ENCODE measurements at regions not wholly inside any gene's neighbourhood (a gene's known extent, or its start where the extent isn't known, plus 50 kb on each side); places are given as distances from the start of the nearest gene placed in this dataset.

DNA sequence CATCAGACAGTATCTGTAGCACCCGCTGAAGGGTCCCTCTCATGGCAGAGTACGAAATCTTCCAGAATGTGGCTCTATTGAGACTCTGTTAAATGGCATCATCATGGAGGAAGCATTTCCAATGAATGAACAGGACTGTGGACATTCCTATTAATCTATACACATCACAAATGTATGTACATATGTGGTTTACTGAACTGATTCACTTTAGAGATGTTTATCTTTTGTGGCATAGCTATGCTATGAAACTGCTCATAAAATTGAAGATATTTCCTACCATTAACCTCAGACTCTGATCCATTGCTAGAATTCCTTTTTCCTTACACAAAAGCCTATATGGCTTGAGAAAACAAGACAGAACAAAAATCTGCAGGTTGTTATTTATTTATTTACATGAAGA, 259.6 kb upstream of the RRP15 start:
- no peak for DNase-seq

DNA sequence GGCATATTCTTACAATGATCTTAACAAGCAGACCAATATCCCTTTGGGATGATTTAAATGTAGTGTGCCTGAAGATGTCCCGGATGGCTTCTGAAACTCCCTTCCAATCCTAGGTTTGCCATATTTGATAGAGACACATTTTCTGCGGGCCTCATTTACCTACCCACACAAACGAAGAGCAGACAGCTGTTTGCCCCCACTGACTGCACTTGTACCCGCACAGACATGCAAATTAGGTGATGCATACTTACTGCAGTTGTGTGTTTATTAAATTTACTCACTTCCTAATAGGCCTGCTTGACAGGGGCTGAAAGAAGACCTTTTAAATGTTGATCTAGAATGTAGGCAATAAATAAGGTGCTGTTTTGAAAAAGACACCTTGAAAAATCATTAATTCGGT, 257.9 kb upstream of the RRP15 start:
- DNase-seq, result no peak

DNA sequence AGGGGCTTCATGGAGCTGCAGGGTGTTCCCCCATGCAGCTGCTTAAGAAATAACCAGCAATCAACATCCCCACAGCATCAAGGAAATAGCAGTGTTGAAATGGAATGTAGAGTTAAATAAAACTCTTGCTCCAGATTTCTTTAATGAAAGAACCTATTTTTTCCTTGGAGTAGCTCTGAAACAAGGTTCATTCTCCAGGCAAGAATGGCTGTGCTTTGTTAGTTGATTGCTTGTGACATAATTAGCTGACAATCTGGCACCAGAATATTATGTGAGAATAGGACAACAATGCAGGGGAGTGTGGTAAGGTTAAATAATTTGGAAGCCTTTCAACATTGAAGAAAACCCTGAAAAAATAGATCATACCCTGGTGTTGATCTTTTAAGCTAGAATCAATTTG, 254.2 kb upstream of the RRP15 start:
- no peak for DNase-seq

DNA sequence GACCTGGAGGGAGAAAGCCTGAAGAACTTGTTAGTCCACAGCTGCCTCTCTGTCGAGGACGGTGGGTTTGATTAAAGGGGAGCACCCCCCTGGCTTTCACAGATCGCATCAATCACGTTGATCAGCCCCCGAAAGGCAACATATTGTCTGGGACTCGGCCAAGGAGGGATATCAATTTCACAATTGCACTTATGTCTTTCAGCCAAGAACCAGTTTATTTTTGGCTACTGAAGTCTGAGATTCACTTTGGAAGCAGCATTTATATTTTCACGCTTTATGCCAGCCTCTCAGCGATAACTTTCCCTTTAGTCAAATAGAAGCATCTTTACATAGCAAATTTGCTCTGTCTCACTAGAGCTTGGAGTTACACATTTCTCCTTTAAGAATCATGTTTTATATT, 253.2 kb upstream of the RRP15 start:
- DNase-seq, result no peak

DNA sequence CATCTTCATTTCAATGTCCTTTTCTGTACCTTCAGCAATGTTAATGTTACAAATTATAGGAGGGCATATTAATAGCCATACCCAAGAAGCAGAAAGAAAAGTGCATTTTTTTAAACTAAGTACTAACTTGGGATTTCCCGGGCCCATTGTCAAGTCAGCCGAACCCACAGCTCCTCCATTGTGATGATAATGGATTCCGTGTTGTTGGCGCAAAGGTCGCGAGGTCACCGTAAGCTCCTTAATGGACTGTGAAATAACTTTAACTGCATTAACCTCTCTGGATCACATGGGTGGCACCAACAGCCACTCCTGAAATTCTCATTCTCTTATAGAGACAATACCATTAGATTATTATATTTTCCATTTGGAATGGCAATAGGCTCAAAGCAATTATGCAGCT, 250.6 kb upstream of the RRP15 start:
- DNase-seq, result no peak

DNA sequence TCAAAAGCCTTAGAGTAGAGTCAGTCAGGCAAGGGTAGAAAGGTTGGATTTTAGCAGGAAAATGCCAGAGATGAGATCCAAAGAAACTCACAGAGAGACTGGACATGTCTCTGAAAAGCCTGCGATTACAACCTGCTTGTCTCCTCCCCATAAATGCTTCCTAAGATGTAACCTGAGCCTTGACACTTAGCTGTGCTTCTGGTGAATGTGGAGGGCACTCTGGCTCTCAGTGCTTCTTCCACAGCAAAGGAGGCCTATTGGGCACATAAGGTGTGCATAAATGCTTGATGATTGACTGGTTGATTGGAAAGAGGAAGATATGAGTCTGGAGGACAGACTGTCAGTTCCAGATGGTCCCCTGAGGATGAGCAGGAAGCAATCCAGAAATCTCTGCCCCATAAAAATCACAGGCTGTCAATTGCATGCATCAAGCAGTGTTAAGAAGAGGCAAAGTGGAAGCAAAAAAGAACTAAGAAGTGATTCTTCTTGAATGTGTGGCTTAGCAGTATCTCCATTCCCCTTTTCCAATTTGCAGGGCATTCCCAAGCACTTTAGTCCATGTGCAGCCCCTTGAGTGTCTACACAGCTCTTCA, 236.2 kb upstream of the RRP15 start:
- no peak for DNase-seq

DNA sequence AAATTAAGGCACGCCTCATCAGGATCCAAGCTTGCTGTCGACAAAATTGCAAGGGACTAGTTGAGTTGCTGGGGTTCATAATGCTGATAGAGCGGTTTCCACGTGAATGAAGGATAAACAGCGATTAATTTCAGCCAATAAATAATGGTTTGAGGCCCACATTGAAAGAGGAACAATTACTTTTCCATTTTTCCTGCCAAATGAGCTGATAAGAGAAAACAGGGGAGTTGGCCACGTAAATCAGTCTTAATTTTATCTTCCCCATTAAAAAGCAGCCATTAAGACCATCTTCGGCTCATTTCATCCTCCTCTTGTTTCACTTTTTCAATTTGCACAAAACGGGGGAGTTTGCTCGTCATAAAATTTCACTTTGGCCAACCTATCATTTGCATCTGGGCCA, 235.5 kb upstream of the RRP15 start:
- no peak for DNase-seq

DNA sequence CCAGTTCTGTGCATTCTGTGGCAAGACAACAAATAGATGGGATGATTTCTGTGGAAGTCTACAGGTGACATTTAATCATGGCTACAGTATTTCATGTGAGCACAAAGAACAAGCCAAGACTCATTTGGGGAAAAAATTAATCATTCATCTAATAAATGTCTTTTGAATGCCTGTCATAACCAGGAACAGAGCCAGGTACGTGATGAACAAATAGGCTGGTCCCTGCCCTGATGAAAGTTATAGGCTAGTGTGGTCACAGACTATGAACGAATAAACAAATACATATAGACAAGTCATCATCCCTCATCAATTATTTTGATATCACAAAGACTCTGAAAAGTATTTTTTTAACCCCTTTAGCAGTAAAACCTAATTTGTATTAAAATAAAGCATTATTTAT, 226.4 kb upstream of the RRP15 start:
- DNase-seq, result no peak

DNA sequence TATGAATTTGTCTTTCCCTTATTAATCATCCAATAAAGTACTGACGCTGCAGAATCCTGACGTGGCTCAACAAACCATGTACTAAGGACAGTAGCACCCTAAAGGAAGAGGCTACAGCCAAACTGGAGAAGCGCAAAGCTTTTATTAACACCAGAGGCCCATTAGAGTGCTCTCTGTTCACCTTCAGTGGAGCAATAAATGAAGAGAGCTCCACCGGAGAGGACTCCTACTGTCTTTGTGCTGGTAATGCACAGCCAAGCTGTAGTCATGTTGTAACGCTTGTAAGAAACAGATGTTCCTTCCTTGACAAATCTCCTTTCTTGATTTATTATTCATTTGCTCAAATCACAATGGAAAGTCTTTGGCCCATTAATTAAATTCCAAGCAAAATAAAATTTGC, 220.7 kb upstream of the RRP15 start:
- DNase-seq, result no peak

DNA sequence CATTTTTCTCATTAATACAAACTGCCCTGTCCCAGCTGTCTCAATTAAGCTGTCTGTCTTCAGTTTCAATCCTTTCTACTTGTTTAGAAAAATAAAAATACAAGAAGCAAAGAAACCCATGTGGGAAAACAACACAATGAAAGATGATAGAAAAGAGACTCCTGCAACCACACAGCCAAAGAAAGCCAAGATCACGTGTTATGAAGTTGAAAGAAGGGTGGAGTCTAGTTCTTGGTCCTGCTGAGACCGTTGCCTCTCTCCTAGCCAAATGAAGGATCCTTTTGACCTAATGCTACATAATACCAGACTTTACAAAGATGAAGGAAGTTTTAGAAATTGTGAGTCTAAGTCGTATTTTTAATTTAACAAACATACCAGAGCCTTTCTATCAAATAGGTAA, 218.8 kb upstream of the RRP15 start:
- no peak for DNase-seq

DNA sequence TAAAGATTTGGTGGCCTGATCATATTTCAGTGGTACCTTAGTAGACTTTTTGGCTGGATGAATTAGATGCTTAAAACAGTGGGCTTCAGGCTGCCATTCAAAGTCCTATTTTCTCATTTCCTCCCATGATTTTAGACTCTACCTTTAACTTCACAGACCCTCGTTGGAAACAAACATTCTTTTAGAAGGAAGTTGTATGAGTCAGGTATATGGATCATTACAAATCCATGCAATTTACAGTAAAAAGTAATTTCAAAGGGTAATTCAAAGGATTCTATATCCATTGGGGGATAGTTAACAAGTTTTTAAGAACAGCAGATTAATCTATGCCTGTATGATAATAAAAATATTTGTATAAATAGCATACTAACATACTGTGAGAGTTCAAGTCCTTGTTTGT, 216.9 kb upstream of the RRP15 start:
- DNase-seq, result no peak

DNA sequence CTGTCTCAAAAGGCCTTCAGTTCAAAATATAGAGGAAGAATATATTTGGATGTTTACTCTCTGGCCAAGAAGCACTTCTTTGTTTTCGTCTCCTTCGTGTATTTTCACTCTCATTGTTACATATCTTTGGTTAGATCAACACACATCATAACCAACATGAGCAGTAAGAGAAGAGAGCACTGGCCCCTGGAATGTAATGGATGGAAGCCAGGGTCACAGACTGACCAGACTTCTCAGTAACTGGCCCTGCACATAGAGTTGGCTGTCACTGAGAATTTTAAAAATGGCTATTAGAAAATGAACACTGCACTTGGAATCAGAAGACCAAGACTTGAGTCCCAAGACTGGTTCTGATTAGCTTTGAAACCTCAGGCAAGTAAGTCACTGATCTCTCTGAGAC, 215.9 kb upstream of the RRP15 start:
- DNase-seq, result no peak

DNA sequence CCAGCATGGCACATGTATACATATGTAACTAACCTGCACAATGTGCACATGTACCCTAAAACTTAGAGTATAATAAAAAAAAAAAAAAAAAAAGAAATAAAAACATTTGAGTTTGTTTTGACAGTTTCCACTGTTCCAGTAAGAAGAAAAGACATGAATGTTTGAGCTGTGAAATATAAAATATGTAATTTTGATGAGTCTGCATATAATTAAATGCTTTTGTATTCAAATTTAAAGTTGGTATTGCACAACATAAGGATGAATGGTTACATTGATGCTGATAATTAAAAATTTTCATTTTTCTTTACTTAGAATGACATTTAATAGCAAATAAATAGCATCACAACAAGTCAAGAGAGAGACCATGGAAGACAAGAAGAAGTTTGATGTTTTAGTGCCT, 212.0 kb upstream of the RRP15 start:
- no peak for DNase-seq

DNA sequence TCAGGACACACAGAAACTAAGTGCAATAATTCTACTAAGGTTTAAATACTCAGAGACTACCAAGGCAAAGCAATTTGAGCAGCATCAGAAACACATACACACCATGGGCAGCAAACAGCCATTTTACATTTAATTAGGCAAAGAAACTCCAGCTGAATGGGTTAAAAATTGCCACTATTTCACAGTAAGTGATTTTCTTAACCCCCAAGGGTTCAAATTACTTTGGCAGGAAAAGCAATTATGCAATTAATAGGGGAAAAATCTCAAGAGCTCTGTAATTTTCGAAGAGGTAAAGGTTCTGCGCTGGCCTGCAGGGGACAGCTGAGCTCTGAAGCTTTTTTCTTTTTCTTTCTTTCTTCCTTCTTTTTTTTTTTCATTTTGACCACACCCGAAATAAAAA, 206.2 kb upstream of the RRP15 start:
- DNase-seq, result no peak

DNA sequence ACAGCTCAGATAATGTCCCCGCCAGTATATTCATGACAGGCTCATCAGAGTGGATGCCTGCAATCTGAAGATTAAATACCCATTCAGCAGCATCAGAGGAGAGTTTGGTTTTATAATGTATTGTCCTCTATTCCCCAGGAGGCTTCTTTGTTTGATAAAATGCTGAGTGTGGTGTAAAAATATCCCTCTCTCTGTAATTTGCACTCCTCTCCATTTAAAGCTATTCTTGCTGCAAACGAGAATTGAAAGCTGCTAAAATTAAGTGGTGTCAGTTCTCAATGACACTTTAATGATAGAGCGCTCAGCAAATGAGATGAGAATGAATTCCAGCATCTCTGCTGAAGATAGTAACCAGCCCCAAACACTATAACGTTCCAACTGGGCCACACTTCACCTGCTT, 205.7 kb upstream of the RRP15 start:
- DNase-seq, result no peak

DNA sequence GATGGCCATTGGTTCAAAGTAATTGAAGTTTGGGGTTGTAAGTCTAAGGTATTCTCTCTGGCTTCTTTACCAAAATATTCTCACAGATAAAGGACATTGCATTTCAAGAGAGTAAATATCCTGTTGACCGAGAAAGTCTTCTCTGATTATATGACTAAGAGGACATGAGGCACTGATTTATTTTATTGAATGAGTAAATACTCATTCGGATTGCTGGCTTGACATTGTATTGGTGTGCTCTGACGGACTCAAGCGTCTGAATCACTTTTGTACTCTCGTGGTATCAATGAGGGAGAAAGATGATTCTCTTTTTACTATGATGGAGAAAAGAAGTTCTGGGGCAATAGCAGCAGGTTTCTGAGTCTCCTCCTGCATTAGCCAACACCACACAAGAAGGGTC, 205.3 kb upstream of the RRP15 start:
- no peak for DNase-seq

DNA sequence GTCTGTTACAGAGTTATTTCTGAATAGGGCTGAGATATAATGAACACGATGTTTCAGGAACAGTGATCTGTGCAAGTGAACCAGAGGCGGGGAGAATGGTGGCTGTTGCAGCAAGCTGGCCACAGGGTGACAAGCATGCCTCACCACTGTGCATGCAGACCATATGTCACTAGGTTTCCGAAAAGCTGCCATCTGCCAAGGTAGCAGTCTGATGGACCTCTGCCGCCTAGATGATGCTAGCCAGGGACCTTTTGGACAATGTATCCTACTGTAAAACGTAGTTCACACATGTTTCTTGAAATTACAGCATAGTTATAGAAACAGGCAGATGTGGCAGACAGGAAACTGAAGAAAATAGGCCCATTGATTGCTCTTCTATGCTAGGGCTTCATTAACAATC, 204.2 kb upstream of the RRP15 start:
- no peak for DNase-seq

DNA sequence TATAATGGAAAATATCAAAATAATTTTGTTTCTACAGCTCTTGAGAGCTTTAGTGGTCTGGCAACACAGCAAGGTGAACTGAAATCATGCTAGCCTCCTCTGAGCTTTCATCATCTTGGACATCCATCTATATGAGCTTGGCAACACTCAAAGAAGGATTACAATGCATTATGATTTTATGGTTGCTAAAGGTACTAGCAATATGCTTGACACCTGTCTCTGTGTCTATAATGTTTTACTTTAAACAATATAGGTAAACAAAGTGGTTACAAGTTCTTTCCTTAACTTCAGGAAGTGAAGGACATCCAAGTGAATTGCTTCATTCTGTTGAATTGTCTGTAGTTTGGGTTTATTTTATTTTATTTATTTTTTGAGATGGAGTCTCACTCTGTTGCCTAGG, 203.7 kb upstream of the RRP15 start:
- DNase-seq, result no peak

DNA sequence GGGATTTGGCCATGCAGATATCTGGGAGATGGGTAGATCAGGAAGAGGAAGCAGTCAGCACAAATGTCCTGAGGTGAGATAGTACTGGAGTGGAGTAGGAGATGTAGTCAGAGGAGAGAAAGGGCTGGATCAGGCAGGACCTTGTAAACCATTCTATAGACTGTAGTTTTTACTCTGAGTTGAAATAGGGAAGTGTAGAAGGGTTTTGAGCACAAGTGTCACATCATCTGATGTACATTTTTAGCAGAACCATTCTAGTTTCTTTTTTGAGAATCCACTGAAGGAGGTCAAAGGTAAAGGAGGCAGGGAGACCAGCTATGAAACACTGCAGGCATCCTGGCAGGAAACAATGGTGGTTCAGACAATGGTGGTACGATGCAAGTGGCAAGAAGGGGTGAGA, 194.6 kb upstream of the RRP15 start:
- no peak for DNase-seq

DNA sequence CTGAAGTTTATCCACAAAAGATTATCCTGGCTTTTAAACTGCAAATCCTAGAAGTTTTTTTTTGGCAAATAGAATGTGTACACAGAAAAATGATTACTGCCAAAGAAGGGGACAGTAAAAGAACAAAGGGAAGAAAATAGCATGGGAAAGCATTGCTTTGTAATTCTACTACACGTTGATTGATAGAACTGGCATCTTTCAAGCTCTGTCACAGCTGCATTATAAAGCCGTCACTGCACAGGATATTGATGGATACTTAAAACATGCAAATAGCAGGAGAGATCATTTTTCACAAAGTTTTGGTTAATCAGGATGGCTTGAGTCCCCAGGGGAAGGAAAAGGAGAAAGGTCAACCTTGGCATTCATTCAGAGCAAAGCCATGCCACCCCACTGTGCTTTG, 183.7 kb upstream of the RRP15 start:
- no peak for DNase-seq

DNA sequence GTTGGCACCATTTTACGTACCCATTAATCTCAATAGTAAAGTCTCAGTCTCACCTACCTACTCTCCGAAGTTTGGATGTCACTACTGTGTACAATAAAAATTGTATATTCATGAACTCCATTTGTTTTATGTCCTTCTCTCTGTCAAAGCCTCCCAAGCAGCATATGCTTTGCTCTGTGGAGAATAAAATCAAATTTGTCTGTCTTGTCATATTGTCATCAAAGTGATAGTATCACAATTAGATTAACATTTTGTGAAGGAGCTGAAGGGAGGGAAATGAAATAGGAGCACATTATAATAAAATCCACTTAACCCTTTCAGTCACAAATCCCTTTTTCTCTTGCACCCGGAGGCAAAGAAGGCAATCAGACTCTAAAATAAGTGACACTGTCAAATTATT, 177.1 kb upstream of the RRP15 start:
- no peak for DNase-seq

DNA sequence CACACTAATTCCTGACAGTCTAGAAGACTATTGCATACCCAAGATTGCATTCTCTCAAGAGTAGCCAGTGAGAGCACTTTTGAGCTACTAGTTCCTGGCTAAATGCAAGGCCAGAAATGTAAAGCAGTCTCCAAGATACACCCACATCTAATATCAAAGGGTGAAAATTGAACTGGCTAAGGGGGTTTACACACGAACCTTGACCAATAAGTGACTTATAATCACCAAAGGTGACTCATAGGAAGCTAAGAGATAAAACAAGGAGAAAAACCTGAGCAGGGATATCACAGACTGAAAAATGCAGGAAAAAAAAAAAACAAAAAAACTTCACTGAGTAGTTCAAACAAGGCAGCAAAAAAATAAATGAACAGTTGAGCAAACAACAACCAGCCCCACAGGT, 172.2 kb upstream of the RRP15 start:
- no peak for DNase-seq

DNA sequence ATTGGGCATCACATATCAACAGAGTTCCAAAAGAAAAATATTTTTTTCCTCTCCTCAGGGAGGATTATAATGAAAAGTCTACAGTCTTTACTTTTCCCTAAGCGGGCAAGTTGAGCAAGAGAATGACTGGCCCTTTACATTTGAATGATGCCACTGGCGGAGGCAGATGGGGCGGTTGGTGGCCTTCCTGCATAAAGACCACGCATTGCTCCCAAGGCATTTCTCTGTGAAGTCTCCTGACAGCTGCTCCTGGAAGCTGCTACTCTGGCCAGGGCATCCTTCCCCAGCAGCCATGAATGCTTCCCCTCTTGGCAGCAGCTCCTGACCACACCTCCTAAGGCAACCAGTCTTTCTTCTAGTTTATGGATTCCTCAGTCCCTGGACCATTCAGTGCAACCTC, 161.1 kb upstream of the RRP15 start:
- DNase-seq, result no peak

DNA sequence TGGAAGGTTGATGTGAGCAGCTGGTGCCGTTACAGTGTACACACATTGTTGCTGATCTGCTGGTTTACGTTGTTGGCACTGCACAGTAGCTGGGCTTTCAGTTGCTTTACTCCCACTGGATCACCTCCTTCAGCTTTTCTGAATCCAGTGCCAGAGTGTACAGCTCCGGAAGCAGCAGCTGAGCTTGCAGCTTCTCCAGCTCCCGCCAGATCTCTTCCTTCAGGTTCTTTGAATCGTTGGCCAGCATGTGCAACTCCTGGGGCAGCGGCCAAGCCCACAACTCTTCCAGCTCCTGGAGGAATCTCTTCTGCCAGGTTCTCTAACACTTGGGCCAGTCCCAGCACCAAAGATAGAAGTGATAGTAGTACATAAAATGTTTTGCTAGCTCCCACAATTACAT, 149.7 kb upstream of the RRP15 start:
- DNase-seq, result no peak

DNA sequence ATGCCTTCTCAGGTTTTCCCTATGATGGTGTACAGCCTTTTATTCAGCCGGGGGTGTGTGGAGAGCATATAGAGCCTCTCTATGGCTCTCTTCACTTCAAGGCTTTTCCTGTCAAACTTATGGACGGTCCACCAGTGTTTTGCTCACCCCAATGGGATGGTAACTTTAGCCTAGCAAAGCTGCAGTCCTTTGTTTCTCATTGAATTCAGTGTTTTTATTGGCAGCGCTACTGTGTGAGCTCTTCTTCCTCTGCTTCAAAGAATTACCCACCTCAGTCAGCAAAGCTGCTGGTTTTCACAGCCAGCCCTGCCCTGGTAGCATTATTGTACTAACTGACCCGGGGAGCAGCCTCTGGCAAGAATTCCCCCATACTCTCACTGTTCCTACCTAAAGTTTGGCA, 145.3 kb upstream of the RRP15 start:
- DNase-seq, result no peak

All from left kidney (tissue), 1 donor.